ENCODE measurements at regions not wholly inside any gene's neighbourhood (a gene's known extent, or its start where the extent isn't known, plus 50 kb on each side); places are given as distances from the start of the nearest gene placed in this dataset.

GRCh38 chr2:71814885-71815284 lies 332.8 kb downstream of the CYP26B1 start (continued):
- TF ChIP-seq ETS1 (IDR thresholded peaks at IDR 0.05) (no peak), CREB1 (CRISPR knock-in tag; IDR thresholded peaks at IDR 0.05; ENCODE audit: low read depth) (no peak), REST (IDR thresholded peaks at IDR 0.05; ENCODE audit: unreplicated experiment) (no peak), JUNB (IDR thresholded peaks at IDR 0.05; ENCODE audit: unreplicated experiment) (no peak), CTCF (conservative IDR thresholded peaks at IDR 0.05; ENCODE audit: low read depth in 2 of 2) (no peak), STAT1 (IDR thresholded peaks at IDR 0.05; ENCODE audit: unreplicated experiment) (no peak), ZNF114 (CRISPR knock-in tag; IDR thresholded peaks at IDR 0.05) (no peak), EZH2phosphoT487 (IDR thresholded peaks at IDR 0.05; ENCODE audit: unreplicated experiment) (no peak), ZNF331 (CRISPR knock-in tag; IDR thresholded peaks at IDR 0.05; ENCODE audit: low read depth) (no peak)

- no peaks in the 10 kb centered on the region for H3K27me3 ChIP-seq (ENCODE audit: insufficient read depth)
- H3K9me3 Mint-ChIP-seq: peaks cover 2% of the 10 kb centered on the region; the same call in 1 of the 3 replicates
- H3K36me3 ChIP-seq (ENCODE audit: insufficient read depth): no peaks in the 10 kb centered on the region
- no peak for DNase-seq (ENCODE audit: low spot score)
- H4K20me1 ChIP-seq (replicated peaks; ENCODE audit: insufficient read depth): no peaks in the 10 kb centered on the region
- no peaks in the 10 kb centered on the region for H3K4me1 ChIP-seq (ENCODE audit: insufficient read depth)
- peaks cover 20% of the 10 kb centered on the region; the same call in 1 of the 2 replicates for H3K9me2 ChIP-seq (ENCODE audit: insufficient read depth)
- H3K27ac Mint-ChIP-seq: no peak overlapping the region
- H3K27me3 Mint-ChIP-seq (ENCODE audit: insufficient read depth, low read depth, poor library complexity): no peaks in the 10 kb centered on the region
- H3F3A ChIP-seq (replicated peaks; ENCODE audit: low read depth): no peaks in the 10 kb centered on the region
- no peaks in the 10 kb centered on the region for H3K4me1 Mint-ChIP-seq
- H3K36me3 Mint-ChIP-seq (ENCODE audit: low read depth): no peaks in the 10 kb centered on the region
- no peak overlapping the region for H3K27ac ChIP-seq (ENCODE audit: low read depth)
- no peak overlapping the region for H2AFZ ChIP-seq
- no peaks in the 10 kb centered on the region for H3K79me2 ChIP-seq (replicated peaks; ENCODE audit: insufficient read depth)
- no peak overlapping the region for H3K4me3 ChIP-seq
- H3K4me2 ChIP-seq: no peak overlapping the region
- no peak for ATAC-seq
- H3K4me3 Mint-ChIP-seq: no peak overlapping the region
- TF ChIP-seq ZNF331 (CRISPR knock-in tag; IDR thresholded peaks at IDR 0.05; ENCODE audit: low read depth) (no peak), ZNF462 (CRISPR knock-in tag; IDR thresholded peaks at IDR 0.05) (no peak), ZNF114 (CRISPR knock-in tag; IDR thresholded peaks at IDR 0.05) (no peak), EZH2phosphoT487 (IDR thresholded peaks at IDR 0.05; ENCODE audit: unreplicated experiment) (no peak)
These were observed 333.7 kb downstream of the CYP26B1 start for GRCh38 chr2:71813807-71814470.
